H9 (cell line): ENCODE measurements at regions not wholly inside any gene's neighbourhood (a gene's known extent, or its start where the extent isn't known, plus 50 kb on each side); places are given as distances from the start of the nearest gene placed in this dataset.

Experiments
- DNase-seq: peaks from one replicate; pipeline ENCODE4 v3.0.0-alpha.2; 2017
- H2AFZ ChIP-seq: one replicate; pipeline ENCODE4 v1.6.1; 2013; ENCODE audit warnings: mild to moderate bottlenecking, low read length, control low read depth, moderate library complexity
- H2AK5ac ChIP-seq: 2 replicates; pipeline ENCODE4 v1.6.1; 2013; ENCODE audit warnings: low read length, control low read depth, mixed read lengths; ENCODE audit not compliant: insufficient read length
- H2BK120ac ChIP-seq: one replicate; pipeline ENCODE4 v1.6.1; 2013; ENCODE audit warnings: low read depth, mild to moderate bottlenecking, low read length, control low read depth, inconsistent platforms; ENCODE audit not compliant: poor library complexity, severe bottlenecking
- H2BK12ac ChIP-seq: 2 replicates; pipeline ENCODE4 v1.6.1; 2013; ENCODE audit warnings: low read length, control low read depth, mixed read lengths, low read depth; ENCODE audit not compliant: insufficient read length
- H2BK15ac ChIP-seq: 2 replicates; pipeline ENCODE4 v1.6.1; 2013; ENCODE audit warnings: low read depth, low read length, control low read depth
- H2BK20ac ChIP-seq: one replicate; pipeline ENCODE4 v1.6.1; 2013; ENCODE audit warnings: low read depth, mild to moderate bottlenecking, low read length, control low read depth, inconsistent platforms; ENCODE audit not compliant: poor library complexity, severe bottlenecking
- H2BK5ac ChIP-seq: 2 replicates; pipeline ENCODE4 v1.6.1; 2013; ENCODE audit warnings: low read length, control low read depth, mixed read lengths; ENCODE audit not compliant: insufficient read length
- H3K14ac ChIP-seq: 2 replicates; pipeline ENCODE4 v1.6.1; 2013; ENCODE audit warnings: low read length, control low read depth; ENCODE audit not compliant: insufficient read depth
- H3K18ac ChIP-seq: 2 replicates; pipeline ENCODE4 v1.6.1; 2013; ENCODE audit warnings: low read depth, mild to moderate bottlenecking, mixed read lengths, low read length, control low read depth; ENCODE audit not compliant: insufficient read length
- H3K23ac ChIP-seq: 2 replicates; pipeline ENCODE4 v1.6.1; 2013; ENCODE audit warnings: low read length, control low read depth, mixed read lengths, low read depth; ENCODE audit not compliant: insufficient read length
- H3K23me2 ChIP-seq: 2 replicates; pipeline ENCODE4 v1.6.1; 2013; ENCODE audit warnings: low read depth, mild to moderate bottlenecking, mixed read lengths, low read length, control low read depth; ENCODE audit not compliant: insufficient read length, poor library complexity, severe bottlenecking
- H3K27ac ChIP-seq: 2 replicates; pipeline ENCODE4 v1.5.1; 2013; ENCODE audit warnings: low read length, control low read depth, mixed read lengths, low read depth; ENCODE audit not compliant: insufficient read length
- H3K27me3 ChIP-seq: 2 replicates; pipeline ENCODE4 v1.6.1; 2013; ENCODE audit warnings: low read length, control low read depth, inconsistent platforms; ENCODE audit not compliant: insufficient read depth
- H3K4ac ChIP-seq: 2 replicates; pipeline ENCODE4 v1.6.1; 2013; ENCODE audit warnings: low read depth, mild to moderate bottlenecking, control low read depth, inconsistent platforms, low read length, moderate library complexity
- H3K4me1 ChIP-seq: 2 replicates; pipeline ENCODE4 v1.6.1; 2013; ENCODE audit warnings: low read length, control low read depth, inconsistent platforms; ENCODE audit not compliant: insufficient read depth
- H3K4me2 ChIP-seq: 2 replicates; pipeline ENCODE4 v1.6.1; 2013; ENCODE audit warnings: low read length, control low read depth, mixed read lengths; ENCODE audit not compliant: insufficient read length, insufficient read depth
- H3K56ac ChIP-seq: 2 replicates; pipeline ENCODE4 v1.6.1; 2013; ENCODE audit warnings: low read depth, mild to moderate bottlenecking, mixed read lengths, low read length, control low read depth; ENCODE audit not compliant: insufficient read length
- H3K79me1 ChIP-seq: 2 replicates; pipeline ENCODE4 v1.6.1; 2013; ENCODE audit warnings: low read depth, mild to moderate bottlenecking, moderate library complexity, low read length, control low read depth, inconsistent platforms; ENCODE audit not compliant: insufficient read depth, poor library complexity, severe bottlenecking
- H3K79me2 ChIP-seq: 2 replicates; pipeline ENCODE4 v1.6.1; 2013; ENCODE audit warnings: low read length, control low read depth, inconsistent platforms; ENCODE audit not compliant: insufficient read depth
- H3K9ac ChIP-seq: 2 replicates; pipeline ENCODE4 v1.6.1; 2013; ENCODE audit warnings: low read length, control low read depth, mixed read lengths; ENCODE audit not compliant: insufficient read length; ENCODE audit errors: extremely low read depth
- H3K9me3 ChIP-seq: one replicate; pipeline ENCODE4 v1.6.1; 2013; ENCODE audit warnings: low read depth, low read length, inconsistent platforms; ENCODE audit not compliant: control insufficient read depth
- H3T11ph ChIP-seq: one replicate; pipeline ENCODE4 v1.6.1; 2013; ENCODE audit warnings: mild to moderate bottlenecking, low read length, control low read depth, inconsistent platforms
- H4K20me1 ChIP-seq: one replicate; pipeline ENCODE4 v1.6.1; 2013; ENCODE audit not compliant: control insufficient read depth, insufficient read length, insufficient read depth
- H4K5ac ChIP-seq: 2 replicates; pipeline ENCODE4 v1.6.1; 2013; ENCODE audit warnings: low read depth, mild to moderate bottlenecking, mixed read lengths, low read length, control low read depth; ENCODE audit not compliant: insufficient read length
- H4K8ac ChIP-seq: replicated peaks from 2 replicates; pipeline ENCODE4 v1.6.1; 2013; ENCODE audit warnings: low read length, control low read depth, mixed read lengths, low read depth; ENCODE audit not compliant: insufficient read length
- H4K91ac ChIP-seq: 2 replicates; pipeline ENCODE4 v1.6.1; 2013; ENCODE audit warnings: low read depth, mild to moderate bottlenecking, moderate library complexity, mixed read lengths, low read length, control low read depth; ENCODE audit not compliant: insufficient read length
- H3K27ac Mint-ChIP-seq, 3 experiments: 2 replicates in 2 of 3; 3 replicates in 1 of 3; pipeline ENCODE4 v1.8.0; 2020 to 2021; ENCODE audit warnings: mixed read lengths in 3 of 3, mild to moderate bottlenecking in 1 of 3, moderate library complexity in 1 of 3
- H3K27me3 Mint-ChIP-seq: 2 replicates; pipeline ENCODE4 v1.8.0; 2021; ENCODE audit warnings: low read depth, mild to moderate bottlenecking, moderate library complexity, mixed read lengths
- H3K36me3 Mint-ChIP-seq, 3 experiments: 2 replicates in 2 of 3; 3 replicates in 1 of 3; pipeline ENCODE4 v1.8.0; 2020 to 2021; ENCODE audit warnings: low read depth in 3 of 3, mixed read lengths in 3 of 3; ENCODE audit not compliant: insufficient read depth in 1 of 3
- H3K4me1 Mint-ChIP-seq, 2 experiments: 2 replicates each; pipeline ENCODE4 v1.8.0; 2020; ENCODE audit warnings: mixed read lengths in 2 of 2
- H3K4me3 Mint-ChIP-seq, 2 experiments: 2 replicates in 1 of 2; 3 replicates in 1 of 2; pipeline ENCODE4 v1.8.0; 2020 to 2021; ENCODE audit warnings: mild to moderate bottlenecking in 2 of 2, mixed read lengths in 2 of 2, moderate library complexity in 1 of 2
- H3K9me3 Mint-ChIP-seq, 2 experiments: 2 replicates in 1 of 2; 3 replicates in 1 of 2; pipeline ENCODE4 v1.8.0; 2020; ENCODE audit warnings: mild to moderate bottlenecking in 2 of 2, mixed read lengths in 2 of 2, moderate library complexity in 1 of 2
- WGBS: extraction: QIAGEN DNeasy Blood & Tissue Kit; methylation state at CpG from one replicate; pipeline ENCODE4 v1.1.7; 2013; ENCODE audit warnings: missing lambda C conversion rate, low lambda C conversion rate, mixed read lengths; ENCODE audit not compliant: insufficient read length; ENCODE audit errors: extremely low coverage; 5-methylcytosine and 5-hydroxymethylcytosine counted together
- TF ChIP-seq, protein P1 (sequence below): fragments of 200-600 bp; sonication (generic); conservative IDR thresholded peaks from 3 replicates; pipeline ENCODE4 v1.8.0; 2021; ENCODE audit warnings: antibody characterized with exemption, mild to moderate bottlenecking

DNA sequence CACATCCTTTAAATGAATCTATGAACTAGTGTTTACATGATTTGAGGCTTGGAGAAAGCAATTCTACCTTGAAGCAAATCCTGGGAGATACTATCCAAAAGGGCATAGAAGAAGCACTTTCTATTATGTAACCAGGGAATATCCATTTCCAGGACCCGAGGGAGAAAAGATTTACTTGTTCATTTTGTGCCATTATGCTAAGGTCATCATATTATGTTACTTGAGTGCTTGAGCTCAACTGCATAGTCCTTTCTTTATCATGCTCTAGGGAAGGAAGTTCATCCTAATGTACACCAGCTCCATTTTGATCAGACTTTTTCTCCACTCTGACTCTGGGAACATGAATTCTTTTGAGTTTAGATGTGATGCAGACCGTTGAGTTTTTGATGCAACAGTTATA, 188.6 kb upstream of the SNX7 start:
- no peaks in the 10 kb centered on the region for H3K27me3 ChIP-seq
- TF ChIP-seq, protein P1, sequence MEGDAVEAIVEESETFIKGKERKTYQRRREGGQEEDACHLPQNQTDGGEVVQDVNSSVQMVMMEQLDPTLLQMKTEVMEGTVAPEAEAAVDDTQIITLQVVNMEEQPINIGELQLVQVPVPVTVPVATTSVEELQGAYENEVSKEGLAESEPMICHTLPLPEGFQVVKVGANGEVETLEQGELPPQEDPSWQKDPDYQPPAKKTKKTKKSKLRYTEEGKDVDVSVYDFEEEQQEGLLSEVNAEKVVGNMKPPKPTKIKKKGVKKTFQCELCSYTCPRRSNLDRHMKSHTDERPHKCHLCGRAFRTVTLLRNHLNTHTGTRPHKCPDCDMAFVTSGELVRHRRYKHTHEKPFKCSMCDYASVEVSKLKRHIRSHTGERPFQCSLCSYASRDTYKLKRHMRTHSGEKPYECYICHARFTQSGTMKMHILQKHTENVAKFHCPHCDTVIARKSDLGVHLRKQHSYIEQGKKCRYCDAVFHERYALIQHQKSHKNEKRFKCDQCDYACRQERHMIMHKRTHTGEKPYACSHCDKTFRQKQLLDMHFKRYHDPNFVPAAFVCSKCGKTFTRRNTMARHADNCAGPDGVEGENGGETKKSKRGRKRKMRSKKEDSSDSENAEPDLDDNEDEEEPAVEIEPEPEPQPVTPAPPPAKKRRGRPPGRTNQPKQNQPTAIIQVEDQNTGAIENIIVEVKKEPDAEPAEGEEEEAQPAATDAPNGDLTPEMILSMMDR, result no peak
- H3K79me2 ChIP-seq, result no peaks in the 10 kb centered on the region
- no peaks in the 10 kb centered on the region for H3K36me3 Mint-ChIP-seq
- H3K4me1 Mint-ChIP-seq, result peaks cover 9 to 13% of the 10 kb centered on the region in 2 experiments
- no peak overlapping the region for H2BK15ac ChIP-seq
- H3K4me1 ChIP-seq, result no peaks in the 10 kb centered on the region
- no peak overlapping the region for H2AK5ac ChIP-seq
- H2AFZ ChIP-seq, result no peak overlapping the region
- no peak overlapping the region for H3K27ac Mint-ChIP-seq
- no peaks in the 10 kb centered on the region for H3K9me3 ChIP-seq
- no peak overlapping the region for H3K4ac ChIP-seq
- H3K14ac ChIP-seq, result no peak overlapping the region
- H2BK20ac ChIP-seq, result no peak overlapping the region
- no peaks in the 10 kb centered on the region for H3K27me3 Mint-ChIP-seq
- no peak overlapping the region for H2BK5ac ChIP-seq
- H3K18ac ChIP-seq, result no peak overlapping the region
- H3K56ac ChIP-seq, result no peak overlapping the region
- H3K23me2 ChIP-seq, result no peaks in the 10 kb centered on the region
- H4K8ac ChIP-seq, result no peak overlapping the region
- H2BK120ac ChIP-seq, result no peak overlapping the region
- H4K91ac ChIP-seq, result no peak overlapping the region
- H3K9me3 Mint-ChIP-seq, result no peaks in the 10 kb centered on the region
- no peak overlapping the region for H2BK12ac ChIP-seq
- H3T11ph ChIP-seq, result no peak overlapping the region
- no CpG with 5 or more reads among the region's 2 CpGs for whole genome bisulfite sequencing
- no peak overlapping the region for H3K9ac ChIP-seq
- no peak overlapping the region for H3K4me2 ChIP-seq
- no peak overlapping the region for H4K5ac ChIP-seq
- no peak overlapping the region for H3K4me3 Mint-ChIP-seq
- DNase-seq, result no peak
- no peak overlapping the region for H3K23ac ChIP-seq
- no peak overlapping the region for H3K27ac ChIP-seq
- no peaks in the 10 kb centered on the region for H4K20me1 ChIP-seq
- no peaks in the 10 kb centered on the region for H3K79me1 ChIP-seq
